ENCODE measurements at regions not wholly inside any gene's neighbourhood (a gene's known extent, or its start where the extent isn't known, plus 50 kb on each side); places are given as distances from the start of the nearest gene placed in this dataset.

DNA sequence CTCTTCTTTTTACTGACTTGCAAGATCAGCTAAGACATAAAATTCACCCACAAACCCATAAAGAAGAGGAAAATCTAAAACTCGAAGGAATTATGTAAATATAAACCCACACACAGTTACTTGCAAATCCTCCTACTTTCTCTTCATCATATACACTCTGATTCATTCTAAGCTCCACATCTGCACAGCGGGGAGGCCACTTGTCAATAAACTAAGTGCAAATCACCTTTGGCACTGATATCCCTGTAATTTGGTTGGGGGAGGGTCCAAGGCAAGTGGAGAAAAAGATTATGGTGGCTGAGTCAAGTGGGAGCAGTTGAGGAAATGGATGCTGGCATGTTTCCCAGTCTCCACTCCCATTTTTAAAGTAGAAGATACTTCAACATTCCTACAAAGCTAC, 596.5 kb downstream of the MATN1 start:
- no peak for TF ChIP-seq POLR2A (IDR thresholded peaks at IDR 0.05)
- TF ChIP-seq, protein P1, sequence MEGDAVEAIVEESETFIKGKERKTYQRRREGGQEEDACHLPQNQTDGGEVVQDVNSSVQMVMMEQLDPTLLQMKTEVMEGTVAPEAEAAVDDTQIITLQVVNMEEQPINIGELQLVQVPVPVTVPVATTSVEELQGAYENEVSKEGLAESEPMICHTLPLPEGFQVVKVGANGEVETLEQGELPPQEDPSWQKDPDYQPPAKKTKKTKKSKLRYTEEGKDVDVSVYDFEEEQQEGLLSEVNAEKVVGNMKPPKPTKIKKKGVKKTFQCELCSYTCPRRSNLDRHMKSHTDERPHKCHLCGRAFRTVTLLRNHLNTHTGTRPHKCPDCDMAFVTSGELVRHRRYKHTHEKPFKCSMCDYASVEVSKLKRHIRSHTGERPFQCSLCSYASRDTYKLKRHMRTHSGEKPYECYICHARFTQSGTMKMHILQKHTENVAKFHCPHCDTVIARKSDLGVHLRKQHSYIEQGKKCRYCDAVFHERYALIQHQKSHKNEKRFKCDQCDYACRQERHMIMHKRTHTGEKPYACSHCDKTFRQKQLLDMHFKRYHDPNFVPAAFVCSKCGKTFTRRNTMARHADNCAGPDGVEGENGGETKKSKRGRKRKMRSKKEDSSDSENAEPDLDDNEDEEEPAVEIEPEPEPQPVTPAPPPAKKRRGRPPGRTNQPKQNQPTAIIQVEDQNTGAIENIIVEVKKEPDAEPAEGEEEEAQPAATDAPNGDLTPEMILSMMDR (IDR thresholded peaks at IDR 0.05 in 4 of 5, conservative IDR thresholded peaks at IDR 0.05 in 1 of 5) = no peak

Data from gastrocnemius medialis (tissue), 4 donors.